Naive thymus-derived CD4-positive, alpha-beta T cell (primary cell): ENCODE measurements at regions not wholly inside any gene's neighbourhood (a gene's known extent, or its start where the extent isn't known, plus 50 kb on each side); places are given as distances from the start of the nearest gene placed in this dataset.
"Not testable (repeated sequence)": the region's sequence is repeated elsewhere in the genome, so short reads cannot be mapped to it uniquely, and the experiment has no call there.

Experiments used
- ATAC-seq: fragments of 150-1000 bp; cut with Tn5 transposase; 2 replicates; pipeline ENCODE4 v1.10.0; 2021; ENCODE audit warnings: mild to moderate bottlenecking, moderate library complexity
- CTCF ChIA-PET: fragments of 350-600 bp; sonication (Branson Sonifier 250); formaldehyde crosslinking; loops from one replicate; lab custom pipeline; 2021; ENCODE audit warnings: antibody characterized with exemption; lab: Charles Lee
- POLR2A ChIA-PET: fragments of 350-600 bp; sonication (Branson Sonifier 250); formaldehyde crosslinking; loops from one replicate; lab custom pipeline; 2021; ENCODE audit warnings: antibody characterized with exemption, inconsistent platforms; lab: Charles Lee
- DNase-seq, 9 donors: peaks; one replicate each; pipeline versions ENCODE4 v3.0.0 to v3.0.0-alpha.2; 2020 to 2022; ENCODE audit warnings: mixed read lengths in 1 of 9
- H3K27ac ChIP-seq: one replicate; pipeline ENCODE4 v1.7.0; 2013; ENCODE audit warnings: mild to moderate bottlenecking, low read depth, low read length, moderate library complexity
- H3K27me3 ChIP-seq, 2 donors: one replicate each; pipeline ENCODE4 v1.7.0; 2013; ENCODE audit warnings: low read length in 2 of 2, mild to moderate bottlenecking in 2 of 2, moderate library complexity in 2 of 2; ENCODE audit not compliant: control insufficient read depth in 2 of 2, insufficient read depth in 2 of 2
- H3K36me3 ChIP-seq, 3 experiments: 1 replicate in 2 of 3; 2 replicates in 1 of 3; pipeline ENCODE4 v1.7.0; 2013; ENCODE audit warnings: low read length in 3 of 3, mild to moderate bottlenecking in 3 of 3, moderate library complexity in 1 of 3; ENCODE audit not compliant: insufficient read depth in 3 of 3, control insufficient read depth in 2 of 3
- H3K4me1 ChIP-seq, 2 donors: one replicate each; pipeline ENCODE4 v1.7.0; 2013; ENCODE audit warnings: low read length in 2 of 2, mild to moderate bottlenecking in 2 of 2, moderate library complexity in 1 of 2; ENCODE audit not compliant: control insufficient read depth in 2 of 2, insufficient read depth in 2 of 2
- H3K4me3 ChIP-seq: 2 replicates; pipeline ENCODE4 v1.7.0; 2013; ENCODE audit warnings: mild to moderate bottlenecking, low read length
- H3K9me3 ChIP-seq, 3 experiments: 1 replicate in 2 of 3; 2 replicates in 1 of 3; pipeline ENCODE4 v1.7.0; 2013; ENCODE audit warnings: low read length in 3 of 3; ENCODE audit not compliant: control insufficient read depth in 2 of 3
- H3K27ac Mint-ChIP-seq, 9 donors: one replicate each; pipeline ENCODE4 v1.8.0; 2020 to 2022; ENCODE audit warnings: mixed read lengths in 9 of 9, mild to moderate bottlenecking in 8 of 9, moderate library complexity in 5 of 9, inconsistent platforms in 2 of 9
- H3K27me3 Mint-ChIP-seq, 5 donors: one replicate each; pipeline ENCODE4 v1.8.0; 2021 to 2022; ENCODE audit warnings: mixed read lengths in 5 of 5, mild to moderate bottlenecking in 1 of 5
- H3K36me3 Mint-ChIP-seq, 5 donors: one replicate each; pipeline ENCODE4 v1.8.0; 2020 to 2022; ENCODE audit warnings: mixed read lengths in 5 of 5, mild to moderate bottlenecking in 3 of 5, inconsistent platforms in 1 of 5
- H3K4me1 Mint-ChIP-seq, 7 donors: one replicate each; pipeline ENCODE4 v1.8.0; 2020 to 2022; ENCODE audit warnings: mixed read lengths in 7 of 7, mild to moderate bottlenecking in 3 of 7, inconsistent platforms in 1 of 7
- H3K4me3 Mint-ChIP-seq, 10 donors: one replicate each; pipeline ENCODE4 v1.8.0; 2020 to 2022; ENCODE audit warnings: mild to moderate bottlenecking in 10 of 10, mixed read lengths in 10 of 10, moderate library complexity in 6 of 10, inconsistent platforms in 2 of 10
- H3K9me3 Mint-ChIP-seq, 11 donors: one replicate each; pipeline ENCODE4 v1.8.0; 2020 to 2022; ENCODE audit warnings: mixed read lengths in 11 of 11, mild to moderate bottlenecking in 4 of 11, inconsistent platforms in 1 of 11, moderate library complexity in 1 of 11
- intact Hi-C, 2 donors: fragments of 100-400 bp; cut with micrococcal nuclease; formaldehyde crosslinking; loops; one replicate each; pipeline ENCODE4 v1.15.1; 2023

DNA sequence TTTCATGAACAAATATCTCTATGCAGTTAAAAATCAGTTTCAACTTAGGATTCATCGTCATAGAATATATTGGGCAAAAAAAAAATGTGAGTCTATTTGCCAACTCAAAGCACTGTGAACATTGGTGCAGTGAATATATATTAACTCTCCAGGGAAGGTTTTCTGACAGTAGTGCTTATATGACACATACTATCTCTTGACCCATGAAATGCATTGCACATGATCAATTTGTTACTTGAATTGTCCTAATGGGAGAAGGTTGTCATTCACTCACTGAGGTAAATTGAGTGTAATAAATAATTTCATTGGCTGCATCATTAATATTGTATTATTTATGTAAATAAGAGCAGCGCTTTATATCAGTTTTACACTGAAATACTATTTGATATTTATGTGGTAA lies 2458.5 kb downstream of the ARAP2 start:
- no peak for ATAC-seq
- Histone ChIP-seq H3K27me3 (no peaks in the 10 kb centered on the region), H3K4me1 (no peaks in the 10 kb centered on the region), H3K9me3 (no peaks in the 10 kb centered on the region), H3K27ac (no peak overlapping the region), H3K4me3 (no peak overlapping the region), H3K36me3 (no peaks in the 10 kb centered on the region)
- Mint-ChIP-seq H3K4me3 (no peak overlapping the region), H3K27ac (no peak overlapping the region), H3K4me1 (no peaks in the 10 kb centered on the region), H3K36me3 (no peaks in the 10 kb centered on the region), H3K9me3 (peaks cover 0 to 24% (median 0%) of the 10 kb centered on the region in 11 donors), H3K27me3 (no peaks in the 10 kb centered on the region)
- intact Hi-C loops, result no loop called here
- DNase-seq, result no peak
- CTCF ChIA-PET, result no interaction called here
- POLR2A ChIA-PET, result no interaction called here

DNA sequence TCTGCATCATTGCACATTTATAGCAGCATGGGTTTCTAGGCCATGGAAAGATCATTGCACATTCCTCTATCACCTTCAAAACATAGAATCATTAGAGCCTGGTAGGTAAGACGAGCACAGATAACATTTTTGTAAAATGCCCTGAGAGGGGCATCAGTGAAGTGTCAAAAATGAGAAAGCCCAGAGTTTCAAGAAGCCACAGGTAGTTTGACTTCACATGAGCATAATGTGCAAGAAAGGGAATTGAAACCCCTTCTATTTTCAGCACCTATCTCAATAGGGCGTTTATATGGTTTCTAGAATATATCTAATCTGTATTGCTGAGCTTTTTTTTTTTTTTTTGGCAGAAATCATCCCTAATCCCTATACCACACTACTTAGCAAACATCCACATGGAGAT lies 2441.7 kb downstream of the ARAP2 start:
- Mint-ChIP-seq H3K4me1 (no peaks in the 10 kb centered on the region), H3K36me3 (no peaks in the 10 kb centered on the region), H3K4me3 (no peak overlapping the region), H3K27ac (no peak overlapping the region), H3K9me3 (peaks cover 0 to 10% (median 4%) of the 10 kb centered on the region in 11 donors), H3K27me3 (no peaks in the 10 kb centered on the region)
- Histone ChIP-seq H3K9me3 (no peaks in the 10 kb centered on the region), H3K4me1 (no peaks in the 10 kb centered on the region), H3K4me3 (no peak overlapping the region), H3K27me3 (no peaks in the 10 kb centered on the region), H3K27ac (no peak overlapping the region), H3K36me3 (no peaks in the 10 kb centered on the region)
- ChIA-PET POLR2A (no interaction called here), CTCF (no interaction called here)
- ATAC-seq, result no peak
- intact Hi-C loops, result no loop called here
- no peak for DNase-seq

DNA sequence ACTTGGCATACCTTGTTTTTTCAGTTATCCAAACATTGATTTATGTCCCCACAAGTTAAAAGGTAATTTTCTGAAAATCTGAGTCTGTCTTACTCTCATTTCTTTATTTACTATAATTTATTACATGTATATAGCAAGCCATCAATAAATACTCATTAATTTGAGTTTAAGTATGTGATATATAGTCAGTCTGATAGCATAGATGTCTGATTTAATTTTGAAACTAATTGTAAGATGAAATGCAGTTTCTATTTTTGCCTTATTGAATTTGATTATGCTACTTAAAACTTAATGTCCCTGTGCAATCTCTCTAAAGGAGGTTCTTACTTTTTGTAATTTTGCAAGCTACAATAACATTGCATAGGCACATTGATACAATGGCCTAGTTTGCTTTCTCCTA lies 2418.6 kb downstream of the ARAP2 start:
- Mint-ChIP-seq H3K27me3 (no peaks in the 10 kb centered on the region), H3K9me3 (peaks cover 0 to 12% (median 2%) of the 10 kb centered on the region in 11 donors), H3K4me1 (no peaks in the 10 kb centered on the region), H3K27ac (no peak overlapping the region), H3K4me3 (no peak overlapping the region), H3K36me3 (no peaks in the 10 kb centered on the region)
- Histone ChIP-seq H3K4me3 (no peak overlapping the region), H3K27me3 (no peaks in the 10 kb centered on the region), H3K4me1 (no peaks in the 10 kb centered on the region), H3K9me3 (no peaks in the 10 kb centered on the region), H3K27ac (no peak overlapping the region), H3K36me3 (no peaks in the 10 kb centered on the region)
- ChIA-PET CTCF (no interaction called here), POLR2A (no interaction called here)
- ATAC-seq, result no peak
- no peak for DNase-seq
- intact Hi-C loops, result no loop called here

DNA sequence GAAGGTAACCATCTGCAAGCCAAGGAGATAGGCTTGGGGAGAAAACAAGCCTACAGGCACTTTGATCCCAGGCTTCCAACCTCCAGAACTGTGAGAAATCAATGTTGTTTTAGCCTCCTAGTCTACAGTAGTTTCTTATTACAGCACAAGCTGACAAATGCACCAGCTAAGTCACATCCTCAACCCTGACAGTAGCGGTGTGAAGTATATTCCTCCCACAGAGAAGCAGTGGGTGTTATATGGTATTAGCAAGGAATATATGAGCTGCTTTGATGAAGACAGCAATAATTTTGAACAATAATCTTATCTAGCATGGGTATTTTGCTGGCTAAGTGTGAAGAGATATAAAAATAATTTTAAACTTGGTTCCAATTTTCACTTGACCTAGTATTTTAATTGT lies 2415.0 kb downstream of the ARAP2 start:
- POLR2A ChIA-PET, H3K36me3 Mint-ChIP-seq, H3K27ac ChIP-seq, H3K36me3 ChIP-seq, H3K4me3 Mint-ChIP-seq, H3K27me3 Mint-ChIP-seq, H3K27me3 ChIP-seq, H3K27ac Mint-ChIP-seq, CTCF ChIA-PET, H3K4me3 ChIP-seq, DNase-seq, intact Hi-C loops, ATAC-seq, H3K9me3 ChIP-seq, H3K4me1 ChIP-seq, H3K4me1 Mint-ChIP-seq: not testable (repeated sequence)
- H3K9me3 Mint-ChIP-seq, result peaks cover 0 to 14% (median 3%) of the 10 kb centered on the region in 11 donors

DNA sequence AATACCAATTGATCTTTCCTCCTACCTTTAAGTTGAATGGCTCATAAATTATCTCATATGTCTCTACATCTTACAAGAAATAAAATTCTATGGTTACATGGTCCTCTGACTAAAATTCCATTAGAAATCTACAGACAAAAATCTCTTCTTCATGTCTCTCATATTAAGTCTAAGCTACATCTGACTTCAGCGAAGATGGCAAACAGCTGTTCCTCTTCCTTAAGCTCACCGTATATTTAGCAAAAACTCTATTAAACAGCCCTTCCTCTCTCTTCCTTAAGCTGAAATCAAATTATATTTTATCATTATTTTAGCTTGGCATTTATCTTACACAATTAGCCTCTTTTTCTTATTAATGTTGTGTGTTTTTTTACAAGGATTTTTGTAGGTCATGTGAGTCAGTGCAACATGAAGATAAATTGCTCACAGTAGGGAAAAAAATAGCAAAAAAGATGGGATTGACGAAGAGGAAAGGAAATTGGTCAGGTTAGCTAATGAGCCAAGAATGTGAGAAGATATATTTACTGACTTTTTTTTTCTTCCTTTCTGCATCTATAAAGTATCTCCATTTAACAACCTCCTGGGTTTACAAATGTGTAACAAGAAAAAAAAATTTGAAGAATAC lies 2412.8 kb downstream of the ARAP2 start:
- Histone ChIP-seq H3K4me3 (no peak overlapping the region), H3K27ac (no peak overlapping the region), H3K36me3 (no peaks in the 10 kb centered on the region), H3K27me3 (no peaks in the 10 kb centered on the region), H3K9me3 (no peaks in the 10 kb centered on the region), H3K4me1 (no peaks in the 10 kb centered on the region)
- ATAC-seq (no peak), DNase-seq (no peak)
- H3K4me1 Mint-ChIP-seq, result no peaks in the 10 kb centered on the region
- CTCF ChIA-PET, result no interaction called here
- H3K9me3 Mint-ChIP-seq, result peaks cover 0 to 22% (median 3%) of the 10 kb centered on the region in 11 donors
- H3K27ac Mint-ChIP-seq, result no peak overlapping the region
- H3K4me3 Mint-ChIP-seq, result no peak overlapping the region
- no peaks in the 10 kb centered on the region for H3K36me3 Mint-ChIP-seq
- intact Hi-C loops, result no loop called here
- H3K27me3 Mint-ChIP-seq, result no peaks in the 10 kb centered on the region
- POLR2A ChIA-PET, result no interaction called here

DNA sequence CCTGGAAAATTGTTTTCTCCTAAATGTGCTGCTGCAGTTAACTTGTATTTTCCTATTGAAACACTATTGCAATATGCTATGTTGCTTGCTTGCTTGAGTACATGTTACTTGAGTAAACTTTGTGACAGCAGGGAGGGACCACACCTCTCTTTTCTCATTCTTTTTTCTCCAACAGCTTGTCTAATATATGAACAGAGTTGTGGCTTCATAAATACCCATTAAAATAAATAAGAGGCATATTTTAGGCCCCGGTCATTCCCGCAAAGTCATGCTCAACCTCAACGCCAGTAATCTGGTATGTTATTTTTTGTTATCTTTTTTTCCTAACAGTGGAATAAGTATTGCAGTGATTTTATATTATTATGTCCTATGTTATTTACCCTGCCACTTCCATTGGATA lies 2408.6 kb downstream of the ARAP2 start:
- peaks cover 0 to 22% (median 4%) of the 10 kb centered on the region in 11 donors for H3K9me3 Mint-ChIP-seq
- POLR2A ChIA-PET, H3K36me3 ChIP-seq, H3K36me3 Mint-ChIP-seq, intact Hi-C loops, H3K4me3 Mint-ChIP-seq, H3K4me3 ChIP-seq, H3K27ac Mint-ChIP-seq, H3K4me1 Mint-ChIP-seq, H3K9me3 ChIP-seq, H3K27ac ChIP-seq, H3K27me3 Mint-ChIP-seq, H3K4me1 ChIP-seq, ATAC-seq, H3K27me3 ChIP-seq, CTCF ChIA-PET, DNase-seq: not testable (repeated sequence)

DNA sequence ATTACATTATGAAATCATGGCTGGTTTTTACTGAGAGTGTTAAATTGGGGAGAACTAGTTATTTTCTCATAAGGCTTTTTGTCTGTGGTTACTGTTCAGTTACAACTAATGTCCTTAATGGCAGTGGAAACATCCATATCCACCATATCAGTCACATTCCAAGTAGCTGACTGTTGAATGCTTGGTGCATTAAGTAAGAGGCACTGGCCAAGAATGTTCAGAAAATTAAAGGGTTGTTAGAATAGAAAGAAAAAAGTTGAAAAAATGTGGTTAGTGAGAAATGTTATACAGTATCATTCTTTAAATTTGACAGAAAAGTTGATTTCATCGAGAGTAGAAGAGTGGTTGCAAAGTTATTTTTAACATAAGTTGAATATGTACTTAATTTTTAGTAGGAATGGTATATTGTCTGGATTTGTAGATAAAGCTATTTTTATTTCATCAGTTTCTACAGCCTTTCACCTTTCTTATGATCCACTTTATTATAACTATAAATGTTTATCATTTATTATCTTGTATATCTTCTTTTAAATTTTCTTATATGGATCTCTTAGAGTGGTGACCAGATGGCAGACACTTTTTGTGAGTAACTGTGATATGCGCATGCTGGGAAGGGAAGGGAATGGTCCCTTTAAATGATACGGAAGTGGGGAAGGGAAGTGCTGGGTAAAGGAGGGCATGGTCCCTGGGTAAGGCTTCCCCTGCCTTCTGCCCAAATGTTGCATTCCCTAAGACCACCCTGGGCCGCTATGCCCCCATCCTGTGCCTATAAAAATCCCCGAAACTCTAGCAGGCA lies 2407.1 kb downstream of the ARAP2 start:
- Histone ChIP-seq H3K9me3 (no peaks in the 10 kb centered on the region), H3K36me3 (no peaks in the 10 kb centered on the region), H3K4me3 (no peak overlapping the region), H3K27me3 (no peaks in the 10 kb centered on the region), H3K4me1 (no peaks in the 10 kb centered on the region), H3K27ac (no peak overlapping the region)
- POLR2A ChIA-PET, result no interaction called here
- Mint-ChIP-seq H3K4me1 (no peaks in the 10 kb centered on the region), H3K9me3 (peaks cover 0 to 17% (median 4%) of the 10 kb centered on the region in 11 donors), H3K4me3 (no peak overlapping the region), H3K27ac (no peak overlapping the region), H3K36me3 (no peaks in the 10 kb centered on the region), H3K27me3 (no peaks in the 10 kb centered on the region)
- CTCF ChIA-PET, result no interaction called here
- intact Hi-C loops, result no loop called here
- DNase-seq (no peak), ATAC-seq (no peak)
